Smooth muscle cell of the brain vasculature (primary cell): ENCODE measurements at regions not wholly inside any gene's neighbourhood (a gene's known extent, or its start where the extent isn't known, plus 50 kb on each side); places are given as distances from the start of the nearest gene placed in this dataset.
"Not testable (repeated sequence)": the region's sequence is repeated elsewhere in the genome, so short reads cannot be mapped to it uniquely, and the experiment has no call there.

ENCODE experiments used
- DNase-seq: peaks from one replicate; pipeline ENCODE4 v3.0.0-alpha.2; 2012; ENCODE audit warnings: low read depth, low spot score

DNA sequence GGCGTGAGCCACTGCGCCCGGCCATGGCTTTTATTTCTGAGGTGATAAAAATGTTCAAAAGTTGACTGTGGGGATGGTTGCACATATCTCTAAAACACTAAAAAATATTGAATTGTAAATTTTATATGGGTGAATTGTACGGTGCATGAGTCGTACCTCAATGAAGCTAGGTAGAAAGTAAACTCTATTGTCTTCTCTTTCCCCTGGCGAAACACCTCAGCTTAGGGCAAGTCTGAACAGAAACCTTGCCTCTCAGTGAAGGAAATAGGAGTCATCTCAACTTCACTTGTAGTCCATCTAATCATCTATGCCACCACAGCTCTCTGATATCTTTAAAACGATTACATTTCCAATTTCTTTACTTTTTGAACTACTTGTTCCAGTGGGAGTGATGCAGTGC lies 309.6 kb downstream of the SPATA31A1 start:
- DNase-seq: not testable (repeated sequence)

- not testable (repeated sequence) for DNase-seq
These were observed 319.2 kb downstream of the SPATA31A1 start for GRCh38 chr9:39674437-39675210.

DNA sequence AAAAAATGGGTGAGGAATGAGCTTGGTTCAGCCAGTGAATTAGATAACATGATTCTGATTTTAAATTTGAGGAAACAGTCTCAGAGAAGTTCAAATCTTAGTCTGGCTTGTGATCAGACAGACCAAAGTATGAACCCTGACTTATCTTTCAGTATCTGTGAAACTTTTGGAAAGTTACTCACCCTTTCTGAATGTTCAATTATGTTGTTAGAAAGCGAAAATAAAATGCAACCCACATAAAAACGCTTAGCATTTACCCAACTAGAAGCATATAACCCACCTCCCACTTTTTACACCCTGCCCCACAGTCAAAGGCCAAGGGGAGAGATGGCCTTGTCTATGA lies 319.7 kb downstream of the SPATA31A1 start:
- not testable (repeated sequence) for DNase-seq

- not testable (repeated sequence) for DNase-seq
These were observed 323.2 kb downstream of the SPATA31A1 start for GRCh38 chr9:39678534-39679263.

DNA sequence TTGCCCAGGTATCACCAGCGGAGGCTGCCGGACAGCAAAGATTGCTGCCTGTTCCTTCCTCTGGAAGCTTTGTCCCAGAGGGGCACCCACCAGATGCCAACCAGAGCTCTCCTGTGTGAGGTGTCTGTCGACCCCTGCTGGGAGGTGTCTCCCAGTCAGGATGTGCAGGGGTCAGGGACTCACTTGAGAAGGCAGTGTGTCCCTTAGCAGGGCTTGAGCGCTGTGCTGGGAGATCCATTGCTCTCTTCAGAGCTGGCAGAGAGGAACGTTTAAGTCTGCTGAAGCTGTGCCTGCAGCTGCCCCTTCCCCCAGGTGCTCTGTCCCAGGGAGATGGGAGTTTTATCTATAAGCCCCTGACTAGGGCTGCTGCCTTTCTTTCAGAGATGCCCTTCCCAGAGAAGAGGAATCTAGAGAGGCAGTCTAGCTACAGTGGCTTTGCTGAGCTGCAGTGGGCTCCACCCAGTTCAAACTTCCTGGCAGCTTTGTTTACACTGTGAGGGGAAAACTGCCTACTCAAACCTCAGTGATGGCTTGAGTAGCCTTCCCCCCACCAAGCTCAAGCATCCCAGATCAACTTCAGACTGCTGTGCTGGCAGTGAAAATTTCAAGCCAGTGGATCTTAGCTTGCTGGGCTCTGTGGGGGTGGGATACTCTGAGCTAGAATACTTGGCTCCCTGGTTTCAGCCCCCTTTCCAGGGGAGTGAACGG lies 325.4 kb downstream of the SPATA31A1 start:
- DNase-seq: not testable (repeated sequence)

GRCh38 chr9:39728862-39729261 lies 373.4 kb downstream of the SPATA31A1 start:
- not testable (repeated sequence) for DNase-seq

- not testable (repeated sequence) for DNase-seq
These were observed 389.4 kb downstream of the SPATA31A1 start for GRCh38 chr9:39744898-39745297.

GRCh38 chr9:39775570-39775969 lies 420.1 kb downstream of the SPATA31A1 start:
- DNase-seq: not testable (repeated sequence)

GRCh38 chr9:39791356-39791755 lies 435.9 kb downstream of the SPATA31A1 start:
- not testable (repeated sequence) for DNase-seq

DNA sequence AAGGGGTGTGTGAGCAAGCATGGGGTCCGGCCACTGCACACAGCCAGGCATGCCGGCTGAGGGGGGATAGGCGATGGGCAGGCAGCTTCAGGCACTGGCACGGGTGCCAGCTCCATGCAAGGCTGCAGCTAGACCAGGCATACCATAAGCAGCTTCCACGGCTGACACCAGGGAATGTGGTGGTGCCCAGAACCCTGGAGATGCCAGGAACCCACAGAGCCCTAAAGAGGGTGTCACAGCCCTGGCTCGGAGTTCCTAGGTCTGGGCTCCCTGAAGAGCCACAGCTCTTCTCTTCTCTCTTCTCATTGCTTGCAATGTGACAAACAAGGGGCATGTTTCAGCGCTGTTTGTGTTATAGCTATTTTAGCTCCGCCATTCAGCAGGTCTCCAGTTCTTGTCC lies 442.5 kb downstream of the SPATA31A1 start:
- not testable (repeated sequence) for DNase-seq

GRCh38 chr9:39799252-39799651 lies 443.8 kb downstream of the SPATA31A1 start:
- DNase-seq: not testable (repeated sequence)

GRCh38 chr9:39802561-39802960 lies 447.1 kb downstream of the SPATA31A1 start:
- not testable (repeated sequence) for DNase-seq

DNA sequence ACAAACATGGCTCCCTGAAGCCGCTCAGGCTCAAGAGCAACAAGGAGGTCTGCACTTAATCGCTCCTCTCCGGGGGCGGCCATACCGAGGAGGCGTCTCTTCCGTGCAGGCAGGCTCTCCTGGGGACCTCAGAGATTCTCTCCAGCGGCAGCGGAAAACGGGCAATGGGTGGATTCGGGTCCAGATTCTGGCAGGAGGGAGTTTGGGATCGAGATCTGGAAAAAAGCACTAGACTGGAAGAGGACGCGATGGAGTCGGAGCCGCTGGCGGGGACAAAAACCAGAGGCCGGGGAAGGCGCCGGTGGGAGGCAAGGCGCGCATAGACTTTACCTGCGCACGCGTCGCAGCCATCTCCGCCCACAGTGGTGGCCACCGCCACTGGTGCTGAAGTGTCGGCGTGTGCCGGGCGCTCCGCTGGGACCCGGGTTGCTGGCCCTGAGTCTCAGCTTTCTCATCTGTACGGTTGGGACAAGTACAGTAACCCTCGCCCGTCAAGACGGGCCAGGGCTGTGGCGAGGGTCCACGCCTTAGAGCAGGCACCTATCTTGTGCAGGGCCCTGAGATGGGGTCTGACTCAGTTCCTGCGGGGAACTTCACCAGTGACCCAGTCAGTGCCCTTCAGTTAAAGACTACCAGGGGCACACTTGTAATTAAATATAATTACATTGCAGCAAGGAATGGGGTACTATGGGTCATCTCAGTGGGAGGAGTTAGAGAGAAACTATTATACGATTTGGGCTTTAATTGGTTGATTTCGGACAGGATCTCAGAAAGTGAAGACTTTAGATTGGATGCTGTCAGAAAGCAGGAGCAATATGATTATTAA lies 454.1 kb downstream of the SPATA31A1 start:
- DNase-seq: not testable (repeated sequence)

DNA sequence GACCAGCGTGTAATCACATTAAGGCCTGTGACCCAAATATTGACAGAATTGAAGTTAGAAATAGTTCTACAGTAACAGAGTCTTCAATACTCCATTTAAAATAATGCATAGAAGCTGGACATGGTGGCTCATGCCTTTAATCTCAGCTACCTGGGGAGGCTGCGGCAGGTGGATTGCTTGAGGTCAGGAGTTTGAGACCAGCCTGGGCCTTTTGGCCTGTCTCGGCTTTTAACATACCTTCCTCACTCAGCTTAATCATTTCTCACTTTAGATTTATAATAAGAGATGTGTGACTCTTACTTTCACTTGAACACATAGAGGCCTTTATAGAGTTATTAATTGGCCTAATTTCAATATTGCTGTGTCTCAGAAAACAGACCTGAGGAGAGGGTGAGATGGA lies 454.9 kb downstream of the SPATA31A1 start:
- not testable (repeated sequence) for DNase-seq

DNA sequence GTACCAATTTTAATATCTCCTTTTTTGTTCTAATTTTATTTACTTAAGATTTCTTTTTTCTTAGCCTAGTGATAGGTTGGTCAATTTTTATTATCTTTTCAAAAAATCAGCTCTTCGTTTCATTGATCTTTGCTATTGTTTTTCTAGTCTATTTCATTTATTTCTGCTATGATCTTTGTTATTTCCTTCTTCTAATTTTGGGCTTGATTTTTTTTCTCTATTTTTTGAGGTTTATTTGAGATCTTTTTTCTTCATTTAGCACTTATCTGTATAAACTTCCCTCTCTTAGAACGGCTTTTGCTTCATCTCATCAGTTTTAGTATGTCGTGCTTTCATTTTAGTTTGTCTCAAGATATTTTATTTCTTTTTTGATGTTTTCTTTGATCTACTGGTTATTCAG lies 456.1 kb downstream of the SPATA31A1 start:
- not testable (repeated sequence) for DNase-seq

DNA sequence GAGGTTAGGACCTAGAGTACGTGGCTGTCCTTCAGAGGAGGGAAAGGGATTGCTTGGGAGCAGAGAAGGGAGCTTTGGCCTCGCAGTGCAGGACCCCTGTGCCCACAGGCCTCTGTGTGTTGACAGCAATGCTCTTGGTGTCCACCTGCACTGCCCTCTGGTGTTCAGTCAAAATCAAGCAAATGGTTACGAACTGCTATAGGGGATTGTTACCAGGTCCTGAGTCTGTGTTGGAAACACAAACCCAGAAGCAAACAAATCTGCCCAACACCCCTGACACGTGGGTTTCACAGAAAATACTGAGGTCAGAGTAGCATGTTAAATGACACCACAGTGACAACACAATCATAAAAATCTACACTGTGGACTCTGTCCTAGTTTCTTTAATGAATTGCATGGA lies 473.0 kb downstream of the SPATA31A1 start:
- DNase-seq: not testable (repeated sequence)
